Iris pigment epithelial cell (primary cell): ENCODE measurements at regions not wholly inside any gene's neighbourhood (a gene's known extent, or its start where the extent isn't known, plus 50 kb on each side); places are given as distances from the start of the nearest gene placed in this dataset.
"Not testable (repeated sequence)": the region's sequence is repeated elsewhere in the genome, so short reads cannot be mapped to it uniquely, and the experiment has no call there.

ENCODE experiments used
- DNase-seq: peaks from one replicate; pipeline ENCODE4 v3.0.0-alpha.2; 2011; ENCODE audit warnings: low read depth

DNA sequence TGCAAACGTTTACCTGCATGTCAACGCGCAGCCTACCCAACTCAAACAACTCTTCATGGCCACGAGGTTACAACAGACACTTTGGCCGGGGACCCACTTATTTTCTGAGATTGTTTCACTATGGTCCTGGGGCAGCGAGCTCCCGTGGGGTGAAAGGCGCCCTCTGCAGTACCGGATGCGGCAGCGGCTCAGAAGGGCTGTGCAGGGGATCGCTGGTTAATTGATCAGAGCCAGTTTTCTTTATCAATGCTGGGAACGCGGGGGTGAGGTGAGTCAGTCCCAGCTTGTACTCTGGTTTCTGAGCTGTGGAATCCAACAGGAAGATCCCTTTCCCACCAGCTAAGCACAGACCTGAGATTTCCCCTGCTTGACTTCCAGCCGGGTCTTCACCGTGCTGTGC is 366.5 kb upstream of the KLF6 start:
- DNase-seq, result no peak

DNA sequence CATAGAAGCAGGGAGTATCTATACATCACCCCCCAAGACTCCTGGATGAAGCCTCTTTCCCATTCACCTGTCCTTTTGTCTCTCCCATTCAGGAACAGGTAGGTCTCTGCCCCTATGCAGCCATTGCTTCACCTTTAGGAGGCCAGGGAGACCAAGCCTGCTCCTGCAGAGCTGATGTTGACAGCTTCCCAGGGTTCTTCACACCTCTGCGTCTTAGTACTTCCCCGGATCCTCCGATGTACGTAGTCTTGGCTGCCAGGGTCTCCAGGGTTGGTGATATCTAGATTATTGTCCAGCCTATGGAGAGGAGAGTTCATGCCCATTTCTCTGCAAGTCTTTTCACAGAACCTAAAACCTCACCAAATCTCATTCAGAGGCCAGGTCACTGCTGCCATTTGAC is 365.7 kb upstream of the KLF6 start:
- no peak for DNase-seq

DNA sequence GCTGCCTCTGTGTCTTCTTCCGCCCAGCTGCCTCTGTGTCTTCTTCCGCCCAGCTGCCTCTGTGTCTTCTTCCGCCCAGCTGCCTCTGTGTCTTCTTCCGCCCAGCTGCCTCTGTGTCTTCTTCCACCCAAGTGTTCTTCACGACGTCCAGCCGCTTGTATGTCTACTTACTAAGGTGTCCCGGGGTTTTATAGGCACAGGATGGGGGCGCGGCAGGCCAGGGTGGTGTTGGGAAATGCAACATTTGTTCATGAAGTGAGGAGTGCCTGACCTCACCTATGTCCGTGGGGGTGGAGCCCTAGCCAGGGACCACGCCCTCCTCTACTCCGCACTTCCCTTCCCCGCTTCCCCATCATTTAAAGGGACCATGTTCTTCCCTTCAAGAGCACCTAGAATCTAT is 364.5 kb upstream of the KLF6 start:
- DNase-seq, result not testable (repeated sequence)

DNA sequence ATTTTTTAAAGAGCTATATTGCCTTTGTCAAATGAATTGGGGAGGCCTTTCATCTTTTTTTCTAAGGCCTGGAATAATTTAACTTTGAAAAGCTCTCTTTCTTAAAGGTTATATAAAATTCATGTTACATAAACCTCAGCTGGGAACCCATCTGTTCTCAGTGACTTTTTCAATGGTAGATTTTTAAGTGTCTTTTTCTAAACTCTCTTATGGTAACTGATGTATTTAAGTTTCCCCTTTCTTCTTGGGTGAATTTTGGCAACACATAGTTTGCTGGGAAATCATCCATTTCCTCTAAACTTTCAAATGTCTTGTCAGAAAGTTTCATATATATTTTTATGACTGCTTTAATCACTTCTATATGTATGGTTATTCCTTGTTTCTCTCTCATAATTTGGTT is 362.2 kb upstream of the KLF6 start:
- DNase-seq, result no peak

DNA sequence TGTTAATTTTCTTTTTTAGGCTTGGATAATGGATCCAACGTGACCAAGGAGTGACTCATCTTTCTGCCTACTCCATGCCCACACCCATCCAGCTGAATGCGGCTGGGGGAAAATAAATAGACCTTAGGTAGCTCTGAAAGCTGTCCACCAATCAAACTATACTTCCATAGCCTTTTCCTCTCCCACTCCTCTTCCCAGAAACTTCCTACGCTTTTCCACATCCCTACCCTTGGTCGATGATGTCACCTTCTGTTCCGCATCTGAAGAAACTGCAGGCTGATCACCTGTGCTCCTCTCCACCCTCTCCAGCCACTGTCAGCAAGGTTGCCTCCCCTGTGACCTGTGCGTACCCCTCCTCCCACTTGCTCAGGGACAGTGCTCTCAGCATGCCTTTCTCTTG is 359.8 kb upstream of the KLF6 start:
- no peak for DNase-seq

DNA sequence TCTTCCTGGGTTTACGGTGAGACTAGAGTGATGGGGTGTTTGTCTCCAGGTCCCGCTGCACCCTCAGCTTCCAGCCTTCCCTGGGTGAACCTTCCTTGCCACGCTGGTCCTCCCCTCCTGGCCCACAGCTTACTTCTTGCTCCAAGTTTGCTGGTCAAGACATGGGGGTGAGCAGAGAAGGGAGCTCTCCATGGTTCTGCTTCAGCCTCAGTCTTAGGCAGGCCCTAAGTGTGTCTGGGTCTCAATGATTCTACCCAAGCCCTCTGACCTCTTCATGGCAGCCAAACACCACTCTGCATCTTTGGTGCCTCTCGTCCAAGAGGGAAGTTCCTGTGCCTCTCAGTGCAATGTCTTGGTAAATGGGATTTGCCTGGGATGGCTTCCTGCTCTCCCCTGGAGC is 356.5 kb upstream of the KLF6 start:
- DNase-seq, result peak; percentile 39

DNA sequence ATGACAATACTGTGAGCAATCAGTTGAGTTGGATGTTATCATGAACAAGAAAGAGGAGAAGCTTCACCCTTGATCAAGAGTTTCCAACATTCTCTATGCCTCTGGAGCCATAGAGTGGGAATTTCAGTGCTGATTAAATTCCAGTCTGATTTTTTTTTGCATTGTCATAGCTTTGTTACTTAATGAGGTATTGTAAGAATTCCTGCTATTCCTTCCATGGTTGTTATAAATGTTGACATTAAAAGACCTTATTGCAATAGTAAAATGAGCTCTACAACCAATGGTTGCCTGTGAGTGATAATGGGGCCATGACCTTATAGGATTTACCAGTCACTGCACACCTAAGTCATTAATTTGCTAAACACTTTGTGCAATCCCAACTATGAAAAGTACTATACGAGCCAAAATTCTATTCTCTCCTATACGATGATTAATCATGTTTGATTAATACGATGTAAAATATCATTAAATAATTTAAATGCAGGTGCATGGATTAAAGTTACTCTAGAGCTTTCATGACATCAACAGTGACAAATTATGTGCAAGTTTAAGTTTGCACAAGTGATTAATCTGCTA is 353.2 kb upstream of the KLF6 start:
- DNase-seq, result no peak

DNA sequence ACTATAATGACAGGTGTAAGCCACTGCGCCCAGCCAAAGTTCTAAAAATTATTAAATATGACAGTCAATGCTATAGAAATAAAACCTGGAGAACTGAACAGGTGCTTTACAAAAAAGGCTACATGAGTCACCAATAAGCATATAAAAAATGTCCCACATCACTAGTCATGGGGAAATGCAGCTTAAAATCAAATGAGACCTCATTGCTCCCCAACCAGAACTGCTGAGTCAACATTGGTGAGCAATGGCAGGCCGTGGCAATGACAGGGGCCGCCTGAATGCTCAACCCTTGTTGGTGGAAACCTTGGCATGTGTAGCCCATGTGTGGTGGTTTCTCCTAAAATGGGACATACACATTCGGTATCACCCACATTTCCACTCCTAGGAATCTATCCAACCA is 352.3 kb upstream of the KLF6 start:
- DNase-seq, result no peak

DNA sequence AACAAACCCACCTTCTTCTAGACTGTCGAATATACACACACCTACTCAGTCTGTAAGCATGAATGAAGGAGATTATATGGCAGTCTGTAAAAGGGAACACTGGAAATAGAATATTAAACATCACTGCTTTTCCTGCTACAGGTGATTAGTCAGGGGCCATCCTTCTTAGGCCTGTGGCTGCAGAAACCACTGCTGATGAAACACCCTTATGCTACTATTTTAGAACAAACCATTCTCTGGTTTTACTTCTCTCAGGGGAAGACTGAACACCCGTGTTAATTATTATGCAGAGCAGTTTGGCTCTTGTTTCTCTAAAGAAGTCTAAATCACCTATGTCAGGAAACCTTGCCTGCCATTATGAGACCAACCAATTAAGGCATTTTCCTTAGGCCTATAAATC is 351.1 kb upstream of the KLF6 start:
- DNase-seq, result no peak

DNA sequence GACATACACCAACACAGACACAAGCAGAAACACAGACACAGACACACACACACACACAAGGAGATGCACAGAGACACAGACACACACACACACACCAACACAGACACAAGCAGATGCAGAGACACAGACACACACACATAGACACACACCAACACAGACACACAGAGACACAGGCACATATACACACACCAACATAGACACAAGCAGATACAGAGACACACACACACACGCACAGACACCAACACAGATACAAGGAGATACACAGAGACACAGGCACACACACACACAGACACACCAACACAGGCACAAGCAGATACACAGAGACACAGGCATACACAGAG is 347.2 kb upstream of the KLF6 start:
- no peak for DNase-seq

DNA sequence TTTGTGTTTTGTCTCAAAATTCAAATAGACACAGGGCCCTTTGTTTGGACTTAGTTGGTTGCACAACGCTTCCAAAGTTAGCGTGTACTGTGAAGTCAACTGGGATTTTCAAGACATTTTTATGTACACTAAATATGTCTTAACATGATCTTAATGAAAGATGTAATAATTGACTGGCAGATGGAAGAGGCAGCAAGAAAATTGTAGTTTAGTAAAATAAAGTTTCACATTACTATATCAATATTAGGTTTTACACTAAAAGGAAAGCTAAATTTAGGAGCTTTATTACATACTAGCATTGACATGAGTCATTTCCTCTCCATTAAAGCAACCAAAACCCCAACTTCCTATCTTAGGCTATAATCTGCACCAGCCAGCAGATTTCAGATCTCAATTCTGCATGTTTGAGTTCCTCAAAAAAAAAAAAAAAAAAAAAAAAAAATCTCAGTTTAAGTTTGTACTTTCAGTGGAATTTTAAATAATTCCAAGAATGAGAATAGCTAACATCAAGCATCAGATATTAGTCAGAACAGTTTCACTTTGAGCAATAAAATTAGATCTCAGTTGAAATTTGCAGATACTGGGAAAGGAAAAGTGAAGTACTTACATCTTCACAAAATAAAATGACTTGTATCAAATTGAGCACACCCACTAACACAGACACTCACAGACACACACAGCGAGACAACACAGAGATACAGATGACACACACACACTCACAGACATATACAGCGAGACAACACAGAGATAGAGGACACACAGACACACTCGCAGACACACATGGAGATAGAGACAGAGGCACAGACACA is 346.6 kb upstream of the KLF6 start:
- peak; percentile 94 for DNase-seq

DNA sequence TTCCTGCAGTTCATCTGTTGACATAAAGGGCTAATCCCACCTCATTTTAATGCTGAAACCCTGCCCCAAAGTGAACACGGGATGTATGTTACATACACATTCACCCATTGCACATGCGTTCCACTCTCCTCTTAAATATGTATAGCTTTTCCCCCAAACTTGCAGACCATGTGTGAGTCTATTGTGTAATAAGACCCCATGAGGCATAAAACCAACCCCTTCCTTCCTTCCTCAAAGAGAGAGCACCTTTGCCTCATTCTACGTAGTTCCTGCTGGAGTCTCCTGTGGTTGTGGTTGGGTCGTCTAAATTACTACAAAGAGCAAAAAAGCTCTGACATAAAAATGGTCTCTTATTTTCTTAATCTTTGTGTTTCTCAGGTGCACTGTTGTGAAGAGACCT is 345.7 kb upstream of the KLF6 start:
- no peak for DNase-seq

DNA sequence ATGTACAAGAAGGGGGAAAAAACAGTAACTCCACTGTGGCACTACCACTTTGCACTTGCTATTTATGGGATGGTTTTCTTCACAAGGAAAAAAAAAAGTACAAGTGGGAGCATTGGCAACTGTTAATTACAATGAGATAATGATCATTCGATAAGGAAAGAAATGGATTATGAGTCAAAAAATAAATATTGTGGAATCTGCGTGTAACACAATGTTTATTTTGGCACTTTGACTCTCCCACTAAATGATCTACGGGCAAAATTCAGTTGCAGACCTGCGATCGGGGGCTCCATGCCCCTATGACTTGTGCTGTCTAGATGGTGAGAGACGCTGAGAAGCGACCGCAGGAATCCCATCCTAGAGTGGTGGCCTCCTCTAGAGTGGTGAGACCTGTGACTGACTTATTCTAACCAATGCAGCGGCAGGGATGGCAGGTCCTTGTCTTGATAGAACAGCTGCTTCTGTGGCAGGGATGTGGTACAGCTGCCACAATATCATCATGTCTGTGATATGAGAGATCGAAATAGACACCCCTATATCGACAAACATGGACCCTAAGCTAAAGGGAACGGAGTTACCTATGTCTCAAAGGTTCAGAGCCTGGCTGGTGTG is 345.0 kb upstream of the KLF6 start:
- no peak for DNase-seq

DNA sequence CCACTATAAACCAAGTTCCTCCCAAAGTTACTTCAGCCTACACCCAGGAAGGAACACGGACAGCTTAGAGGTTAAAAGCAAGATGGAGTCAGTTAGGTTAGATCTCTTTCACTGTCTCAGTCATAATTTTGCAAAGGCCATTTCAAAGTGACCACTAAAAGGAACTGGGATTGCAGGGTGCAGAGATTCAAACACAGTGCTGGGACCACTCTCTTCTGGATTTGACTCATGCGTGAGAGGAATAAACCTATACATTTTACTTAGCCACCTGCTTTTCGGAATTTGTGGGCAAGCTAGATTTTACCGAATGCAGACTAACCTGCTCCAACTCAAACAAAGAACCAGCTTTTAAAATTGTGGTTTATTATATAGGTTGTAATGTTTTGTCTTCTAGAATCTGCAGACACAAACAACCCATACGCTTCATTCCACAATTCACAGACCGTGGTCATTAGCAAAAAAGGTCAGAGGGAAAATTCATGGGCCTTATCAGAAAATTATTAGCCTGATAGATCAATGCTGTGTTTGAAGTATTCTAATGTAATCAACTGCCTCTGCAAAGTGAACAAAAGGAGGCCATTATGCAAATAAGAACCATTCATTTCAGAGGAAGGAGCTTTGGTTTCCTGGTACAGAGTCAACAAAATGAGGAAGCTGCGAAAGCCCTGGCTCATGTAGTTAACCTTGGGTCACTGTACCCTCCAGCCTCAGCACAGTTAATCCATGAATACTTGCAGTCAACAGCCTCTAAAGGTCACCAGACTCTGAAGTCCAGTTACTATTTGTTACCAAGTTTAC is 342.7 kb upstream of the KLF6 start:
- peak; percentile 65 for DNase-seq

DNA sequence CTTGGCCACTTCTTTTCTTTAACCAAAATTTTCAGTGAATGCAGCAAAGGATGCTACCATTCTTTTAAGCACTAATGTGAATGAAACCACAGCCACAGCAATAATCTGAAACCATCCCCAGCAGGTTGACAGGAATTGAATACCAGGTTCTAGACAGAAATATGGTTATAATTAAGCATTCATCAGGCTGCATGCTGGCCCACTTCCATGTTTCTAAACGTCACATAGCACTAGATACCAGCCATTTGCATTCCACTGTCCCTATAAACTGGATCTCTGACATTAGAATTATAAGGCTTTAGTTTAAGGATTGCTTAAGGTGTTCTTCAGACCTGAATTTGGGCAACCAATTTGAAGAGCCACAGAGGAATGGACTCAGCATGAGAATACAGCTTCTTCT is 340.8 kb upstream of the KLF6 start:
- no peak for DNase-seq

DNA sequence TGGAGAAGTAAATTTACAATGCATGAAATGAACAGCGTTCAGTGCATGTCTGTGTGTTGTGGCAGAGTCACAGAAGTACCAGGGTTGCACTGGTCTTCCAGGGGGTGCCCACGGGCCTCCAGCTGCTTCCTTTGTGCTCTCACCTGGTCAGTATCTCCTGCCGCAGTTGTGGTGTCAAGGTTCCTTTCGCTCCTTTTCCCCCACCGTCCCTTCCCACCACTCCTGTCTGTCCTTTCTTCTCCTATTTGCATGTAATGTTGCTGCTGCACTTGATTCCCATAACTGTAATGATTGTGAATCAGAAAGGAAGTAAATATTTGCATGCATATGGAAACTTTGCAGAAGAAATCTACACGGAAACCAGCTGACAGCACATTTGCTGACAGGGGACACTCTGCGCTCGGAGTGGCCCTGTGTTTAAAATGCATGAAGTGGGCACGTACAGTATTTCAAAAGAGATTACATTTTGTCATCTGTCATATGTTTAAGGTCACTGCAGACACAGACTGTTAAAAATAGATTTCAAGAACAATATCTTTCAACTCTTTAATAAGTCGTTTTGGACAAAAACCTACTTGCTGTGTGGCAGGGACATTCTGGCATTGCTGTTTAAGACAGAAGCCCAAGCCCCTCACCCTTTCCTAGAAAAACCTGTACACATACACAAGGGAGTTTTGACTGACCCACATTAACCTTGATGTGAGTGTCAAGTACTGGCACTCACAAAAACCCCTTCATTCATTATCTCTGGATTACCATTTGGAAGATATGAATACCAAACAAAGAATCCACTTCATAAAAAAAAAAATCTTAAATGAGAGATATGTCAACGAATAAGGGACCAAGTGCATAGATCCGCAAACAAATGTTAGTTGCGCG is 336.7 kb upstream of the KLF6 start:
- no peak for DNase-seq

DNA sequence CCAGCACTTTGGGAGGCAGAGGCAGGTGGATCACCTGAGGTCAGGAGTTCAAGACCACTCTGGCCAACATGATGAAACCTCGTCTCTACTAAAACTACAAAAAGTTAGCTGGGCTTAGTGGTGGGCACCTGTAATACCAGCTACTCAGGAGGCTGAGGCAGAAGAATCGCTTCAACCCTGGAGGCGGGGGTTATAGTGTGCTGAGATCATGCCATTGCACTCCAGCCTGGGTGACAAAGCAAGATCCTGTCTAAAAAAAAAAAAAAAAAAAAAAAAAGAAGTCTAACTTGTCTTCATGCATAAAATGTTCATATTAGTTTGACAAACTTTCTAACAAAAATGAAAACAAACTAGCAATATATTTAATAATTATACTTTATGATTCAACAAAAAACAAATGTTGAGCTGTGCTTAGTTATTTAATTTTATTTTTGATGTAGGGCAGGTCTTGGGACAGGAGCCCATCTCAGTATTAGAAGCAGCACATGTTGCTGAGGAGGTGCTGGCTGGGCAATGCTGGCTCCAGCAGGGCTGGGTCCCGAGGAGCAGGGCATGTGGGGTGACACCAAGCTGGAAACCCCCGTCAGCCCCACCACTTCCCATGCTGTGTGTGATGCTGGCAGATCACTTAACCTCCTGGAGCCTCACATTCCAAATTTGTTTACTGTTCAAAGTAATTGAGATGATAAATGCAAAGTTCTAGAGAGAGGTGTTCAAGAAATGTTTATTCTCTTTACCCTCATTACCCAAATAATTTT is 335.3 kb upstream of the KLF6 start:
- no peak for DNase-seq

DNA sequence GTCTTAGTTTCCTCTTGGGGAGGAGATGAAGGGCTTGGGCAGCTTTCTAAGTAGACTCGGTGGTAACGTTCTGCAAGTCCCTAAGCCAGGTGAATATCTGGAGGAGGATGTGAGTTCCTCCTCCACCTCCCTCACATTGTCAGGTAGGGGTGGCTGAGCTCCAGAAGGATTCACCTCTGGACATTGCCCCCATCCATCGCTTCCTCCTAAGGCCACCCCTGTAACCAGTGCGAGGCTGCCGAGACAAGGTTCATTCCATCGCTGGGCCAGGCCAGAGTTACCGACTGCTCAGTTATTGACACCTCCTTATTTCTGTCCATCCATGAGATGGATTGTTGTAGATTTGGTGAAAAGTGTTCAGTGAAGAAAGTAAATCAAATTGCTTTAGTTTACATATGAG is 334.1 kb upstream of the KLF6 start:
- DNase-seq, result no peak

DNA sequence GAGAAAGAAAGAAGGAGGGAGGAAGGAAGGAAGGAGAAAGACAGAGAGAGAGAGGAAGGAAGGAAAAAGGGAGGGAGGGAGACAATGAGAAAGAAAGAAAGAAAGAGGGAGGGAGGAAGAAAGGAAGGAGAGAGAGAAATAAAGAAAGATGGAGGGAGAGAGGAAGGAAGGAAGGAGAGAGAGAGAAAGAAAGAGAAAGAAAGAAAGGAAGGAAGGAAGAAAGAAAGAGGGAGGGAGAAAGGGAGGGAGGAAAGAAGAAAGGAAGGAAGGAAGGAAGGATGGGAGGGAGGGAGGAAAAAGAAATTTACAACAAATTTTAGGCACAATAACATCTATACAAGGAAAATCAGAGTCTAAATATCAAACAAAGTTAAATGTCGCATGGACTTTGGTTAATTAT is 332.6 kb upstream of the KLF6 start:
- DNase-seq, result no peak

DNA sequence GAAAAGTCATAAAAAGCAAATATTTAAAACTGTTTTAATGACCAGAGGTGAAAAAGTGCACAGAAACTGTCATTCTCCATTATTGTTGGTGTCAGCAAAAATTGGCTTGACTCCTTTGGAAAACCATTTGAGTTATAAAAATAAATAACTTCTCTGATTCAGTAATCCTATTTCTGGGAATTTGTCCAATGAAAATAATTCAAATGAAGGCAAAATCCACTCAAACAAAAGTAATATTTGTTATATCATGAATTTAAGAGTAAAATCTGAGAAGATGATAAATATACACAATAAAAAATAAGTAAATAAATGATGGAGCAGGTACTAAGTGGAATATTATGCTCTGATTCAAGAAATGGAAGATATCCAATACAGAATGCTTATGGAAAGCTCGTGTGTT is 326.6 kb upstream of the KLF6 start:
- peak; percentile 32 for DNase-seq

DNA sequence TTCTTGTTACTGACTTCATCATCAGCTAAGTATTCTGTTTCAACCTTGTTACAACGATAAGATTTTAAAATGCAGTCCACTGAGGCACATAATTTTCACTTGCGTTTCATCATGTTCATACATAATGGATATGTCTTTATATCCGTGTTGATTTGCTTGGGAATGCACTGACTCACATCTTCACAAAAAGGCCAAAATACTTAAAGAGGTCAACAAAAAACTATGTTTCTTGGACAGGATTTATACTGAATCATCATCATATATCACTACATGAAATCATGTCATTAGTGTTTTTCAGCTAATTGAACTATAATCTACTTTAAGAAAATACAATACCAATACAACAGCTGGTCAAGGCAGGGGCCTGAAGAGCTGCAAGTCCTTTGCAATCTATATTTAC is 324.5 kb upstream of the KLF6 start:
- peak; percentile 56 for DNase-seq
